GM12878 (cell line): ENCODE measurements at regions not wholly inside any gene's neighbourhood (a gene's known extent, or its start where the extent isn't known, plus 50 kb on each side); places are given as distances from the start of the nearest gene placed in this dataset.

Experiments used
- ATAC-seq: fragments of 200-7000 bp; cut with Tn5 transposase; 3 replicates; pipeline ENCODE4 v1.9.1; 2020; ENCODE audit warnings: mild to moderate bottlenecking, moderate library complexity
- BruUV-seq: library from RNA; stranded (reverse); fragments of 400-500 nt; replicated peaks from 2 replicates; lab custom pipeline; 2021; lab: Mats Ljungman, UMichigan
- CTCF ChIA-PET: fragments of 300-600 bp; sonication (Branson Sonifier 250); formaldehyde crosslinking; extraction: SDS; loops from one replicate; lab custom pipeline; 2021; ENCODE audit warnings: inconsistent platforms; lab: Yijun Ruan, JAX
- POLR2A ChIA-PET: fragments of 350-600 bp; formaldehyde crosslinking; extraction: SDS; loops from one replicate; lab custom pipeline; 2021; ENCODE audit warnings: inconsistent platforms; lab: Charles Lee
- RAD21 ChIA-PET: fragments of 300-600 bp; sonication (Branson Sonifier 250); formaldehyde crosslinking; loops from one replicate; lab custom pipeline; 2023; ENCODE audit warnings: antibody characterized with exemption; ENCODE audit not compliant: unreplicated experiment; lab: Charles Lee
- SMC1A ChIA-PET: fragments of 300-600 bp; sonication (Branson Sonifier 250); formaldehyde crosslinking; loops from one replicate; lab custom pipeline; 2023; ENCODE audit not compliant: unreplicated experiment, uncharacterized antibody; lab: Charles Lee
- DNase-seq: peaks from one replicate; pipeline ENCODE4 v3.0.0-alpha.2; 2011; ENCODE audit warnings: low read depth, low spot score
- FAIRE-seq: peaks from 3 replicates; lab custom pipeline; 2011; peaks lifted over from hg19 to GRCh38; lab: Jason Lieb, UNC
- H2AFZ ChIP-seq: 2 replicates; pipeline ENCODE4 v1.6.0; 2011; ENCODE audit warnings: low read depth, low read length, control low read depth; ENCODE audit not compliant: control insufficient read depth
- H3K27ac ChIP-seq: 2 replicates; pipeline ENCODE4 v1.5.1; 2011; ENCODE audit warnings: control low read depth; ENCODE audit not compliant: control insufficient read depth, insufficient read depth
- H3K27me3 ChIP-seq, 2 experiments: replicated peaks in 1 of 2; 2 replicates each; pipeline versions ENCODE4 v1.6.0 to v1.6.1; 2011; ENCODE audit warnings: low read length in 1 of 2; ENCODE audit not compliant: control insufficient read depth in 2 of 2, insufficient read depth in 2 of 2
- H3K36me3 ChIP-seq, 2 experiments: 2 replicates each; pipeline ENCODE4 v1.5.1; 2011; ENCODE audit warnings: low read length in 1 of 2; ENCODE audit not compliant: control insufficient read depth in 2 of 2, insufficient read depth in 2 of 2
- H3K4me1 ChIP-seq: 2 replicates; pipeline ENCODE4 v1.6.1; 2011; ENCODE audit warnings: mild to moderate bottlenecking, low read length, moderate library complexity, mixed read lengths; ENCODE audit not compliant: control insufficient read depth, insufficient read depth
- H3K4me2 ChIP-seq: 2 replicates; pipeline ENCODE4 v1.6.0; 2011; ENCODE audit warnings: control low read depth; ENCODE audit not compliant: control insufficient read depth, insufficient read depth
- H3K4me3 ChIP-seq: fragments of 200-600 bp; sonication (generic); 2 replicates; pipeline ENCODE4 v1.5.1; 2016
- H3K79me2 ChIP-seq: 2 replicates; pipeline ENCODE4 v1.6.0; 2011; ENCODE audit warnings: low read length; ENCODE audit not compliant: control insufficient read depth, insufficient read depth
- H3K9ac ChIP-seq: 2 replicates; pipeline ENCODE4 v1.8.0; 2011; ENCODE audit warnings: low read length, control low read depth, mixed read lengths; ENCODE audit not compliant: control insufficient read depth, insufficient read depth
- H3K9me3 ChIP-seq: replicated peaks from 3 replicates; pipeline ENCODE4 v1.5.1; 2011; ENCODE audit warnings: mild to moderate bottlenecking, low read length; ENCODE audit not compliant: control insufficient read depth, insufficient read depth
- H4K20me1 ChIP-seq: 2 replicates; pipeline ENCODE4 v1.6.0; 2011; ENCODE audit not compliant: control insufficient read depth, insufficient read depth
- BHLHE40 ChIP-seq, 2 experiments: fragments of 450-650 bp in 1 of 2; IDR thresholded peaks; 2 replicates each; pipeline ENCODE4 v1.6.1; 2011 to 2017; ENCODE audit warnings: low read depth in 2 of 2, borderline replicate concordance in 1 of 2, improper control_type of control experiment in 1 of 2, low read length in 1 of 2, mild to moderate bottlenecking in 1 of 2
- BMI1 ChIP-seq: fragments of 450-650 bp; IDR thresholded peaks from 2 replicates; pipeline ENCODE4 v1.6.1; 2016; ENCODE audit warnings: mild to moderate bottlenecking, moderate library complexity, borderline replicate concordance
- FOS ChIP-seq: IDR thresholded peaks from 3 replicates; pipeline ENCODE4 v1.6.1; 2011; ENCODE audit warnings: borderline replicate concordance; ENCODE audit not compliant: insufficient read length; ENCODE audit errors: extremely low read depth
- IKZF2 ChIP-seq, 2 experiments: fragments of 450-650 bp; IDR thresholded peaks; 2 replicates each; pipeline ENCODE4 v1.6.1; 2017; ENCODE audit warnings: mild to moderate bottlenecking in 2 of 2, moderate library complexity in 2 of 2
- MEF2B ChIP-seq: fragments of 450-650 bp; IDR thresholded peaks from 2 replicates; pipeline ENCODE4 v1.6.1; 2018; ENCODE audit warnings: mild to moderate bottlenecking, moderate library complexity; ENCODE audit not compliant: partially characterized antibody, poor library complexity, severe bottlenecking
- SMAD1 ChIP-seq: fragments of 450-650 bp; IDR thresholded peaks from 2 replicates; pipeline ENCODE4 v1.6.1; 2018; ENCODE audit warnings: mild to moderate bottlenecking, low read depth; ENCODE audit not compliant: partially characterized antibody
- SP1 ChIP-seq: IDR thresholded peaks from one replicate; pipeline ENCODE4 v1.6.1; 2011; ENCODE audit warnings: low read depth, low read length
- ZNF24 ChIP-seq: fragments of 450-650 bp; IDR thresholded peaks from 2 replicates; pipeline ENCODE4 v1.6.1; 2017; ENCODE audit warnings: antibody characterized with exemption, mild to moderate bottlenecking
- in situ Hi-C: fragments of 300-500 bp; cut with MboI; formaldehyde crosslinking; loops from 9 replicates; pipeline ENCODE4 v1.14.3; 2018; ENCODE audit warnings: mixed read lengths
- intact Hi-C: fragments of 100-400 bp; cut with micrococcal nuclease; formaldehyde crosslinking; loops from one replicate; pipeline ENCODE4 v1.14.2; 2022; ENCODE audit not compliant: unreplicated experiment

DNA sequence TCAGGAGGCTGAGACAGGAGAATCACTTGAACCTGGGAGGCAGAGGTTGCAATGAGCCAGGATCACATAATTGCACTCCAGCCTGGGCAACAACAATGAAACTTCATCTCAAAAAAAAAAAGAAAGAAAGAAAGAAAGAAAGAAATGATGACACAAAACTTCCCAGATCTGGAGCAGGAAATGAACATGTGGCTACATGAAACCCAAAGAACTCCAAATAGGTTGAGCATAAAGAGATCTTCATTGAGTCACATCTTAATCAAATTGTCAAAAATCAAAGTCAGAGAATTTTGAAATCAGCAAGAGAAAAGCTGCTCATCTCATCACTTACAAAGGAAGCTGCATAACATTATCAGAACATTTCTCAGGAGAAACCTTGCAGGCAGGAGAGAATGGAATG is 247.0 kb downstream of the IBTK start:
- FAIRE-seq (no peak), DNase-seq (no peak), ATAC-seq (no peak)
- Histone ChIP-seq H3K4me3 (no peak overlapping the region), H3K79me2 (no peaks in the 10 kb centered on the region), H3K4me1 (peaks cover 5% of the 10 kb centered on the region), H3K27ac (no peak overlapping the region), H3K9ac (no peak overlapping the region), H3K9me3 (no peaks in the 10 kb centered on the region; the same call in 2 of the 3 replicates), H3K4me2 (no peak overlapping the region), H3K27me3 (no peaks in the 10 kb centered on the region), H4K20me1 (no peaks in the 10 kb centered on the region), H3K36me3 (no peaks in the 10 kb centered on the region), H2AFZ (no peak overlapping the region)
- TF ChIP-seq SP1 (no peak), FOS (no peak), MEF2B (no peak), BMI1 (no peak), ZNF24 (no peak), BHLHE40 (IDR thresholded peaks at IDR 0.05; ENCODE audit: borderline replicate concordance in 1 of 2, low read depth in 2 of 2, low read length in 1 of 2) (no peak), IKZF2 (IDR thresholded peaks at IDR 0.05) (no peak), SMAD1 (no peak)
- POLR2A ChIA-PET: no interaction called here
- CTCF ChIA-PET: interaction anchor here (1.1 to 2.0 kb wide), 4 partner anchors 19 to 266 kb away, joined by 3 to 6 read pairs (median 4); no protein-coding TSS in a partner anchor
- RAD21 ChIA-PET: interaction anchor here (1.3 to 4.5 kb wide), 3 partner anchors 40 to 439 kb away, joined by 5 to 28 read pairs (median 5); partner anchors contain the start of gene TENT5A
- in situ Hi-C loops: loop anchor here (25.0 kb wide), 2 partner anchors 1388 to 1788 kb away; no protein-coding TSS in a partner anchor
- no TSS peak for BruUV-seq
- SMC1A ChIA-PET: interaction anchor here (0.6 to 2.1 kb wide), 9 partner anchors 11 to 268 kb away, joined by 3 to 8 read pairs (median 4); partner anchors contain the start of gene TENT5A
- intact Hi-C loops: loop anchor here (10.0 kb wide), 1 partner anchor 1786 kb away; no protein-coding TSS in a partner anchor
